GM10248 (cell line): ENCODE measurements at regions not wholly inside any gene's neighbourhood (a gene's known extent, or its start where the extent isn't known, plus 50 kb on each side); places are given as distances from the start of the nearest gene placed in this dataset.

Source experiments
- CTCF ChIA-PET: fragments of 300-600 bp; sonication (Branson Sonifier 250); formaldehyde crosslinking; extraction: SDS; loops from one replicate; lab custom pipeline; 2021; ENCODE audit warnings: antibody characterized with exemption; lab: Yijun Ruan, JAX
- POLR2A ChIA-PET: fragments of 350-650 bp; sonication (Branson Sonifier 250); formaldehyde crosslinking; extraction: SDS; loops from one replicate; lab custom pipeline; 2020; ENCODE audit warnings: antibody characterized with exemption; lab: Yijun Ruan, JAX
- DNase-seq: peaks from one replicate; pipeline ENCODE4 v3.0.0; 2012; ENCODE audit errors: extremely low spot score
- TF ChIP-seq, protein P1 (sequence below): IDR thresholded peaks from 2 replicates; pipeline ENCODE4 v1.5.1; 2012; ENCODE audit warnings: mild to moderate bottlenecking, low read depth; ENCODE audit errors: extremely low read depth, missing control alignments, control extremely low read depth

DNA sequence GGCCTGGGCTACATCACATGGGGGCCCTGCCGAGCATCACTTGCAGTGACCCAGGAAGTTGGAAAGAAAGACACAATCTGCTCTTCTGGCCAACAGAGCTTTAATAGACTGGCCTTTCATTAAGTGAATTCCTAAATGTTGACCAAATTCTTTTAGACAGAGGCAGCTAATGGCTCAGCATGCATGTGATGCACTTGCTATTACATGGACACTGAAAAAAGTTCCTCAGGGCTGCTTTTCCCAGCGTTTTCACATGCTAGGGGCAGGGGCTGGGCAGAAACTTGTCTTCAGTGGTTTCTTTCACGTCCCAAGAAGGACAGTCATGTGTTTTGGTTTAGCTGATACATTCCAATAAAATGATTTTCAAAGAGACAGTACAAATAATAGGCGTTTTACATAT, 651.0 kb upstream of the SLC35B3 start:
- ChIA-PET POLR2A (no interaction called here), CTCF (interaction anchor here (1.2 kb wide), 1 partner anchor 30 kb away, joined by 3 read pairs; no protein-coding TSS in a partner anchor)
- DNase-seq = no peak

DNA sequence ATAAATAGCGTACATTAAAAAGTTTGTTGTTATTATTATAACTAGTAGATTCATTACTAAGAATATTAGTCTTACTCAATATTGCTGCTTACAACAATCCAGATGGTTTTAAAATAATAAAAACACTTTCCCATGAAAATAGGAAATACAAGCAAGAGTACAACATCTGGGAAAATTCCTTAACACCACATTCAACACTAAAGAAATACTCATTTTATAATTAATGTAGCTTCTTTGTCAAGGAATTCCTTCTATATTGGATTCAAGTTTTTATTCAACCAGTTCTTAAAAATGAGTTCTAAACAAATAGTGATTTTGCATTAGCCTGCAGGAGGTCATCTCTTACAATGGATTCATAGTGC, 650.3 kb upstream of the SLC35B3 start:
- ChIA-PET POLR2A (no interaction called here), CTCF (no interaction called here)
- DNase-seq = no peak
- TF ChIP-seq, protein P1, sequence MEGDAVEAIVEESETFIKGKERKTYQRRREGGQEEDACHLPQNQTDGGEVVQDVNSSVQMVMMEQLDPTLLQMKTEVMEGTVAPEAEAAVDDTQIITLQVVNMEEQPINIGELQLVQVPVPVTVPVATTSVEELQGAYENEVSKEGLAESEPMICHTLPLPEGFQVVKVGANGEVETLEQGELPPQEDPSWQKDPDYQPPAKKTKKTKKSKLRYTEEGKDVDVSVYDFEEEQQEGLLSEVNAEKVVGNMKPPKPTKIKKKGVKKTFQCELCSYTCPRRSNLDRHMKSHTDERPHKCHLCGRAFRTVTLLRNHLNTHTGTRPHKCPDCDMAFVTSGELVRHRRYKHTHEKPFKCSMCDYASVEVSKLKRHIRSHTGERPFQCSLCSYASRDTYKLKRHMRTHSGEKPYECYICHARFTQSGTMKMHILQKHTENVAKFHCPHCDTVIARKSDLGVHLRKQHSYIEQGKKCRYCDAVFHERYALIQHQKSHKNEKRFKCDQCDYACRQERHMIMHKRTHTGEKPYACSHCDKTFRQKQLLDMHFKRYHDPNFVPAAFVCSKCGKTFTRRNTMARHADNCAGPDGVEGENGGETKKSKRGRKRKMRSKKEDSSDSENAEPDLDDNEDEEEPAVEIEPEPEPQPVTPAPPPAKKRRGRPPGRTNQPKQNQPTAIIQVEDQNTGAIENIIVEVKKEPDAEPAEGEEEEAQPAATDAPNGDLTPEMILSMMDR = no peak

More for the DNA sequence above, 651.0 kb upstream of the SLC35B3 start:
- TF ChIP-seq, protein P1 = no peak

DNA sequence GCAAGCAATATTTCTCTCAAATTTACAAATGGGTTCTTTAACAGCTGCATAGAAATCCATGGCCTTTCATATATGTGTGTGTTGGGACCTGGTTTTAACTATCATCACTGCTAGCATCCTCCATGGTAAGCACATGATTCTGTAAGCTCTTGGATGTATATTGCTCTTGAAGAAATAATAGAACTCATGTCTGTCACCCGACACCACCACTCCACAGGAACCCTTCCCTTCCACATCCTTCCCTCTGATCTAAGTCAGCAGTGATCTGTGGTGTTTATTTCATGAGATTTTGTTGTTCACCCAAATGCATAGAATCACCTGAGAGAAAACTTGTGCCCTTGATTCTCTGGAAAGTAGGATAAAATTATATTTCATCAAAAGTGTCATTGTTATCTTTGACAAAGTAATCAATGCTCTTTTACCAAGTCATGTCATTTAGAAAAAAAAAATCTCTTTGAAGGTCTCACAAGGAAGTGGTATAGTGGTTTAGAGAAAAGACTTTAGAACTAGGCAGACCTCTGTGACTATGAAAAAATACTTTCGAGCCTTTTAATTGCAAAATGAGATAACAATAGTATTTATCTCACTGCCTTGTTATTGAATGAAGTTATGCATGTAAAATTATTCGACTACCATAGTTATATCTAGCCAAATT, 649.8 kb upstream of the SLC35B3 start:
- DNase-seq = no peak
- ChIA-PET POLR2A (no interaction called here), CTCF (no interaction called here)
- TF ChIP-seq, protein P1 = no peak

DNA sequence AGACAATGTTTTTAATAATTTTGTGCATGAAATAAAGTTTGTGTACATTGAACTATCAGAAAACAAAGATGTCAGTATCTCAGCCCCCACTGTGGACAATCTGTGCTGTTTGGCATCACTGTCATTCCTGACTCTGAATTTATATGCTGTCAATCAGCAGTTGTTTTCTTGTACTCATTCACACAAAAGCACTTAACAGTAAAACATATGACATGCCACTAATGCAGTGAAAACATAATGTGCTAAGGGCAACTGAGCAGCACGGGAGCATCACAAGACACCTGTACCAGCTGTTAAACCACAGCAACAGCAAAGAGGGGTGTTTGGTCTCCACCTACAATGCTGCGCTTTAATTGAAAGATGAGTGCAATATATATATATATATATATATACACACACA, 647.8 kb upstream of the SLC35B3 start:
- ChIA-PET POLR2A (no interaction called here), CTCF (interaction anchor here (1.0 to 2.0 kb wide), 3 partner anchors 10 to 618 kb away, joined by 3 to 6 read pairs (median 3); no protein-coding TSS in a partner anchor)
- DNase-seq = no peak
- TF ChIP-seq, protein P1 = no peak

DNA sequence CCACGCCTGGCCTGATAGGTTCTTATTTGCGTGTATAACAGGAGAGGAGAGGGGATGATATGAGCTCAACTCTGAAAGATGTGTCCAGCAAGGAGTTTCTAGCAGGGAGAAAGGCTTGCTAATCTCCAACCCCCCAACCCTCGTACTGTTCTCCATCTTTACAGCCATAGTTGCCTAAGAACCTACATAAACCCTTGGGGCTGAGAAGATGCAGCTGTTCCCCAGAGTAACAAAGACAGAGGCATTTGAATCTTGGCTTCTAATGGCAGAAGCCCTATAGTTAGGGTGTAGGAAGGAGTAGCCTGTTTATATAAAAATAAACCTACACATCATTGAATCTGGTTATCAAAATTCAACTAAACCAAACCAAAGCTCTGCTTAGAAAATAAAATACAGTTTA, 631.4 kb upstream of the SLC35B3 start:
- no peak for DNase-seq
- ChIA-PET POLR2A (no interaction called here), CTCF (interaction anchor here (0.5 to 1.4 kb wide), 3 partner anchors 9 to 25 kb away, joined by 3 read pairs; no protein-coding TSS in a partner anchor)
- TF ChIP-seq, protein P1 = no peak

DNA sequence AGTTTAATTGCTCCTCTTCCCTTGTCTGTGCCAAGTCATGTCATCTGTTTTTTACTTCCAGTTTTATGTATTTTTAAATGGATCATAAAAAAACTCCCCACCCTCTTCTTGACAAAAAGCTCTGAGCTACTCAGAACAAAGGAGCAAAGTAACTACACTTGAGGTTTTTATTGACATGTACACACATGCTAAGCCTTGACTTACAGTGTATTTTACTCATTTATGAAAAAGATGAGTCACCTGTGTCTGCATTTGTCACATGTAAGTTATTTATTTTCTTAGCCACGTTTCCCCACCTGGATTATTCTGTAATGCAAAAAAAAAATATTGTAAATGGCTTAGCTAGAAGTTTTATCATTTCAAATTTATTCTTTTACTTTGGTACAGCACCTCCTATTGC, 628.8 kb upstream of the SLC35B3 start:
- no peak for DNase-seq
- TF ChIP-seq, protein P1 = no peak
- CTCF ChIA-PET = no interaction called here
- POLR2A ChIA-PET = no interaction called here
